ENCODE measurements at regions not wholly inside any gene's neighbourhood (a gene's known extent, or its start where the extent isn't known, plus 50 kb on each side); places are given as distances from the start of the nearest gene placed in this dataset.

- WGBS: 88% methylated on average over 3 of the region's 3 CpGs
- H3K4me1 ChIP-seq (replicated peaks): no peaks in the 10 kb centered on the region
- DNase-seq (ENCODE audit: low spot score): no peak
- H3K27ac ChIP-seq: no peak overlapping the region
- H3K4me3 ChIP-seq: no peak overlapping the region
- H3K9me3 ChIP-seq: no peaks in the 10 kb centered on the region
- H3K36me3 ChIP-seq: no peaks in the 10 kb centered on the region
- intact Hi-C loops (cut with DNase I): no loop called here
- TF ChIP-seq POLR2A (IDR thresholded peaks at IDR 0.05) (no peak), POLR2AphosphoS5 (IDR thresholded peaks at IDR 0.05) (no peak)
- TF ChIP-seq, protein P1, sequence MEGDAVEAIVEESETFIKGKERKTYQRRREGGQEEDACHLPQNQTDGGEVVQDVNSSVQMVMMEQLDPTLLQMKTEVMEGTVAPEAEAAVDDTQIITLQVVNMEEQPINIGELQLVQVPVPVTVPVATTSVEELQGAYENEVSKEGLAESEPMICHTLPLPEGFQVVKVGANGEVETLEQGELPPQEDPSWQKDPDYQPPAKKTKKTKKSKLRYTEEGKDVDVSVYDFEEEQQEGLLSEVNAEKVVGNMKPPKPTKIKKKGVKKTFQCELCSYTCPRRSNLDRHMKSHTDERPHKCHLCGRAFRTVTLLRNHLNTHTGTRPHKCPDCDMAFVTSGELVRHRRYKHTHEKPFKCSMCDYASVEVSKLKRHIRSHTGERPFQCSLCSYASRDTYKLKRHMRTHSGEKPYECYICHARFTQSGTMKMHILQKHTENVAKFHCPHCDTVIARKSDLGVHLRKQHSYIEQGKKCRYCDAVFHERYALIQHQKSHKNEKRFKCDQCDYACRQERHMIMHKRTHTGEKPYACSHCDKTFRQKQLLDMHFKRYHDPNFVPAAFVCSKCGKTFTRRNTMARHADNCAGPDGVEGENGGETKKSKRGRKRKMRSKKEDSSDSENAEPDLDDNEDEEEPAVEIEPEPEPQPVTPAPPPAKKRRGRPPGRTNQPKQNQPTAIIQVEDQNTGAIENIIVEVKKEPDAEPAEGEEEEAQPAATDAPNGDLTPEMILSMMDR (IDR thresholded peaks at IDR 0.05): no peak
- H3K27me3 ChIP-seq (replicated peaks; ENCODE audit: insufficient read depth): no peaks in the 10 kb centered on the region
These were observed 153.6 kb upstream of the TENT5A start for GRCh38 chr6:81906041-81906440.

DNA sequence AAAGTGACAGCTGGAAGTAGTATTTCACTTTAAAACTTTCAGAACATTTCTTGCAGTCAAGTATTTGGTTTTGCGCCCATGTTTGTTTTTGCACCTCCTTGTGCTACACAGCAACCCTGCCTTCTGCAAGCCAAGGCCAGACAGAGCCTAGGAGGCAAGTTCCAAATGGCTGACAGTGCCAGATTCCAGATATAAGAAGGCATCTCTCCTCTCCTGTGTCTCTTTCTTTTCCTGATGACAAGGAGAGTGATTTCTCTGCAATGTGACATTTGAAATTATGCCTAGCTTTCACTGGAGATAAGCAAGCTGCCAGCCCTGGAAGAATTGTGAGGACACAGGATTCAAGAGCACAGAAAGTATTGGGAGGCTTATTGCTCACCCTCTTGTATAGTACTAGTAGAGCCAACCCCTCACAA, 149.1 kb upstream of the TENT5A start:
- WGBS: 33% methylated on average over 1 of the region's 1 CpG
- Histone ChIP-seq H3K9me3 (no peaks in the 10 kb centered on the region), H3K4me3 (no peak overlapping the region), H3K4me1 (replicated peaks) (no peaks in the 10 kb centered on the region), H3K36me3 (no peaks in the 10 kb centered on the region), H3K27ac (no peak overlapping the region), H3K27me3 (replicated peaks; ENCODE audit: insufficient read depth) (no peaks in the 10 kb centered on the region)
- DNase-seq (ENCODE audit: low spot score): no peak
- TF ChIP-seq POLR2AphosphoS5 (IDR thresholded peaks at IDR 0.05): no peak
- TF ChIP-seq POLR2A (IDR thresholded peaks at IDR 0.05): no peak
- TF ChIP-seq, protein P1 (IDR thresholded peaks at IDR 0.05): no peak
- intact Hi-C loops (cut with DNase I): no loop called here

DNA sequence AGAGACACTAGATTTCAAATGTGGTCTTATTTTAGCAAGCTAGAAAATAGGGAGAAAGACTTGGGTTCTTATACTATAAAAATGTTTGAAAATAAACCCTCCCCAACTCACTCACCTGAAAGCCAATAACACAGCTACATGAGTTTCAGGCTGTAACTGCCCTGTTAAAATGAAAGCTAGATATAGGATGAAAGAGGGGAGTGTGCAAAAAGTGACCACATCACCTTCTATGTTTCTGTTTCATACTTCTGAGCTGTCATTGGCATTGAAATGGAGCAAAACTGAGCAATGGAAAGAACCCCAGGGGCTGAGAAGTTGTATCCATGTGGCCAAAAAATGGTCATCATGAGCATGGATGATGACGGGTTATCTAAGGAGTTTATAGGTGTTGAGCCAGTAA, 148.1 kb upstream of the TENT5A start:
- WGBS: 94% methylated on average over 1 of the region's 1 CpG
- Histone ChIP-seq H3K36me3 (no peaks in the 10 kb centered on the region), H3K9me3 (no peaks in the 10 kb centered on the region), H3K27me3 (replicated peaks; ENCODE audit: insufficient read depth) (no peaks in the 10 kb centered on the region), H3K27ac (no peak overlapping the region), H3K4me3 (no peak overlapping the region), H3K4me1 (replicated peaks) (no peaks in the 10 kb centered on the region)
- intact Hi-C loops (cut with DNase I): no loop called here
- TF ChIP-seq POLR2A (IDR thresholded peaks at IDR 0.05) (no peak), POLR2AphosphoS5 (IDR thresholded peaks at IDR 0.05) (no peak)
- TF ChIP-seq, protein P1 (IDR thresholded peaks at IDR 0.05): no peak
- no peak for DNase-seq (ENCODE audit: low spot score)

DNA sequence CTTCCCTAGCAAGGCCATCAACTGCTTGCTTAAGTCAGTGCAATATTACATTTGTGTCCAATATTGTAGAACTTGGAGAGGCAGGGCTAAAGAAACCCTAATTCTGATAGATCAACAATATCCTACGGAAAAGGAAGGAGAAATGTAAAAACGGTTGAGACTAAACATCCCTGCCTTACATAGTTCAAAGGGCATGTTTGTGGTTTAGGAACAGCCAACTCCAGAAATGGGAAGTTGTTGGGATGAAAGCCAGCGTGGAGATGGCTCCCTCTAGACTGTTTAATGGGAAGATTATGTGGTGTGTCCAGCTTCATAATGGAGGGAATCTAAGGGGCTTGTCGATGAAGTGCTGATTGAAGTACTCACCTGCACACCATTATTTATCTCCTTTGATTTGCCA, 145.3 kb upstream of the TENT5A start:
- WGBS: 63% methylated on average over 4 of the region's 4 CpGs
- TF ChIP-seq POLR2AphosphoS5 (IDR thresholded peaks at IDR 0.05): no peak
- TF ChIP-seq, protein P1 (IDR thresholded peaks at IDR 0.05): no peak
- no peak for TF ChIP-seq POLR2A (IDR thresholded peaks at IDR 0.05)
- Histone ChIP-seq H3K27ac (no peak overlapping the region), H3K36me3 (no peaks in the 10 kb centered on the region), H3K4me1 (replicated peaks) (no peaks in the 10 kb centered on the region), H3K9me3 (no peaks in the 10 kb centered on the region), H3K27me3 (replicated peaks; ENCODE audit: insufficient read depth) (no peaks in the 10 kb centered on the region), H3K4me3 (no peak overlapping the region)
- intact Hi-C loops (cut with DNase I): no loop called here
- no peak for DNase-seq (ENCODE audit: low spot score)

- TF ChIP-seq, protein P1 (IDR thresholded peaks at IDR 0.05): no peak
- Histone ChIP-seq H3K27ac (no peak overlapping the region), H3K4me1 (replicated peaks) (no peaks in the 10 kb centered on the region), H3K36me3 (no peaks in the 10 kb centered on the region), H3K27me3 (replicated peaks; ENCODE audit: insufficient read depth) (no peaks in the 10 kb centered on the region), H3K9me3 (no peaks in the 10 kb centered on the region), H3K4me3 (no peak overlapping the region)
- WGBS: 85% methylated on average over 7 of the region's 7 CpGs
- no peak for DNase-seq (ENCODE audit: low spot score)
- intact Hi-C loops (cut with DNase I): no loop called here
These were observed 144.3 kb upstream of the TENT5A start for GRCh38 chr6:81896525-81897503.

All from prostate gland (tissue), 2 donors.